ENCODE measurements at regions not wholly inside any gene's neighbourhood (a gene's known extent, or its start where the extent isn't known, plus 50 kb on each side); places are given as distances from the start of the nearest gene placed in this dataset.

- peak overlapping the region in 2 of 3 experiments; percentile 13 to 28 for H3K4me3 Mint-ChIP-seq
- peaks cover 59% of the 10 kb centered on the region for H3K4me1 Mint-ChIP-seq
- no peaks in the 10 kb centered on the region for H3K9me3 Mint-ChIP-seq
- no peak for TF ChIP-seq CTCF (IDR thresholded peaks at IDR 0.05; ENCODE audit: unreplicated experiment in 3 of 3)
- H3K27ac Mint-ChIP-seq: peak overlapping the region; percentile 55 to 92 (median 86)
- H3K27me3 Mint-ChIP-seq (ENCODE audit: low read depth): peaks cover 4% of the 10 kb centered on the region
- H3K36me3 Mint-ChIP-seq (ENCODE audit: low read depth): no peaks in the 10 kb centered on the region
These were observed 87.2 kb upstream of the C1QTNF9B start for GRCh38 chr13:23984546-23984945.

GRCh38 chr13:23985060-23985459, 87.8 kb upstream of the C1QTNF9B start:
- H3K27me3 Mint-ChIP-seq (ENCODE audit: low read depth): no peaks in the 10 kb centered on the region
- no peak for TF ChIP-seq CTCF (IDR thresholded peaks at IDR 0.05; ENCODE audit: unreplicated experiment in 3 of 3)
- H3K4me3 Mint-ChIP-seq: peak overlapping the region in 1 of 3 experiments; percentile 15
- peak overlapping the region; percentile 55 to 92 (median 86) for H3K27ac Mint-ChIP-seq
- no peaks in the 10 kb centered on the region for H3K9me3 Mint-ChIP-seq
- no peaks in the 10 kb centered on the region for H3K36me3 Mint-ChIP-seq (ENCODE audit: low read depth)
- H3K4me1 Mint-ChIP-seq: peaks cover 59% of the 10 kb centered on the region

DNA sequence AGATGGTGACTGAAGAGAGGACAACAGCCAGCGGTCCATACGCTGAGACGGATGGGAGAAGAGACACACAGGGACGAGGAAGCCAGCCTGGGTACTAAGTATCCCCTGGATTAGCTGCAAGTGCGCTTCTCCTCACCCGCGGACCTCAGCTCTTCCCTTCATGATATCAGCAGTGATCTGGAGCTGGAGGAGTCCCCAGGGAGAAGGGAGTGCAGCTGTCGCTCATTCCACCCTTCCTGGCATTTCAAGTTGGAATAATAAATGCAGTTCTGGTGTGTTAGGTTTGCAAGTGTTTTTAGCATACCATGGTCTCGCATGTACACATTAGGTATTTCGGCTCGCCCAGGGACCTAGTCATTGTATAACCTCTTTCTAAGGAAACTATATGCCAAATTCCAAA, 88.5 kb upstream of the C1QTNF9B start:
- no peaks in the 10 kb centered on the region for H3K27me3 Mint-ChIP-seq (ENCODE audit: low read depth)
- peaks cover 3% of the 10 kb centered on the region for H3K36me3 Mint-ChIP-seq (ENCODE audit: low read depth)
- TF ChIP-seq CTCF (IDR thresholded peaks at IDR 0.05; ENCODE audit: unreplicated experiment in 3 of 3): no peak
- H3K4me3 Mint-ChIP-seq: peak overlapping the region in 2 of 3 experiments; percentile 8 to 26
- peaks cover 66% of the 10 kb centered on the region for H3K4me1 Mint-ChIP-seq
- H3K27ac Mint-ChIP-seq: peak overlapping the region; percentile 55 to 92 (median 86)
- H3K9me3 Mint-ChIP-seq: no peaks in the 10 kb centered on the region

DNA sequence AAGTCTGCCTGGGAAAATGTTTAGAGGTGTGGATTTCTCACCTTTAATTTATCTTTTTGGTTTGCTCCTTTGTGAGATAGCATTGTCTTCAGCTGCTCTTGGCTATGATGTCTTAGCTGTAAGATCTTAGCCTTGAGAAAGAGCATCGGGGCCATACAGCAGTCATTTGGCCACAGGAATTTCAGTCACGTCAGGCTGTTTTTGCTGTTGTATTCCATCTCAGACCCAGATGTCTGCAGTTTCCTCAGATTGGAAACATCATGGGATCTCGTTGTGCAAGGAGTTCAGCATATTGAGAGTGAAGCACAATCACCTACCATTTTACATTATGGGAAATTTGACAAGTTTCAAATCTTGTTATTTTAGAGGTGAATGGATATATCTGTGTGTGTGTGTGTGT, 89.3 kb upstream of the C1QTNF9B start:
- no peak for TF ChIP-seq CTCF (IDR thresholded peaks at IDR 0.05; ENCODE audit: unreplicated experiment in 3 of 3)

DNA sequence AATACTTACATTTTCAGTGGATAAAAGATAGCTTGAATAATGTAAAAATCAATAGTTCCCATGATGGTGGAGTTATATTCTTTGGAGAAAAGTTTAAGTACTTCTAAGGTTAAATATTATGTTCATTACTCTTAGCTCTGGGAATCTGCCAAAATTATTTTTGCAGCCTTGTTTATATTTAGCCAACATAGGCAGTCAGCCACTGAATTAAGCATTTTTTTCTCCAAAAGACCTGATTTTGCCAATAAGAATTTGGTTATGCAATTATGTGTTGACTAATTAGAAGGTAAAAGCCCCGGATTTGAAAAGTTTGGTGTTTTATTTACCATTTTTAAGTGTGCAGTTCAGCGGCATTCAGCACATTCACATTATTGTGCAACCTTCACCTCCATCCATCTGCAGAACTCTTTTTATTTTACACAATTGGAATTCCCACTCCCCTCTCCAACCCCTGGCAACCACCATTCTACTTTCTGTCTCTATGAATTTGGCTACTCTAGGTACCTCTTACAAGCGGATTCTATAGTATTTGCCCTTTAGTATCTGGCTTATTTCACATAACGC, 90.1 kb upstream of the C1QTNF9B start:
- H3K4me3 Mint-ChIP-seq: no peak overlapping the region
- peaks cover 3% of the 10 kb centered on the region for H3K36me3 Mint-ChIP-seq (ENCODE audit: low read depth)
- H3K9me3 Mint-ChIP-seq: no peaks in the 10 kb centered on the region
- H3K4me1 Mint-ChIP-seq: peaks cover 76% of the 10 kb centered on the region
- H3K27ac Mint-ChIP-seq: peak overlapping the region; percentile 82 to 92 (median 86)
- no peaks in the 10 kb centered on the region for H3K27me3 Mint-ChIP-seq (ENCODE audit: low read depth)
- TF ChIP-seq CTCF (IDR thresholded peaks at IDR 0.05; ENCODE audit: unreplicated experiment in 3 of 3): no peak

More for the DNA sequence above, 89.3 kb upstream of the C1QTNF9B start:
- peaks cover 73% of the 10 kb centered on the region for H3K4me1 Mint-ChIP-seq
- no peaks in the 10 kb centered on the region for H3K27me3 Mint-ChIP-seq (ENCODE audit: low read depth)
- H3K36me3 Mint-ChIP-seq (ENCODE audit: low read depth): peaks cover 3% of the 10 kb centered on the region
- H3K9me3 Mint-ChIP-seq: no peaks in the 10 kb centered on the region
- peak overlapping the region; percentile 82 to 92 (median 86) for H3K27ac Mint-ChIP-seq
- H3K4me3 Mint-ChIP-seq: peak overlapping the region in 1 of 3 experiments; percentile 19

- Mint-ChIP-seq H3K27ac (peak overlapping the region in 2 of 3 experiments; percentile 37 to 70), H3K27me3 (ENCODE audit: low read depth) (no peaks in the 10 kb centered on the region), H3K4me3 (no peak overlapping the region), H3K4me1 (peaks cover 84% of the 10 kb centered on the region), H3K36me3 (ENCODE audit: low read depth) (peaks cover 3% of the 10 kb centered on the region), H3K9me3 (no peaks in the 10 kb centered on the region)
- TF ChIP-seq CTCF (IDR thresholded peaks at IDR 0.05; ENCODE audit: unreplicated experiment in 3 of 3): no peak
These were observed 91.3 kb upstream of the C1QTNF9B start for GRCh38 chr13:23988546-23989122.
